Activated CD4-positive, alpha-beta T cell treated with anti-CD3 and anti-CD28 coated beads for 48 hours (primary cell): ENCODE measurements at regions not wholly inside any gene's neighbourhood (a gene's known extent, or its start where the extent isn't known, plus 50 kb on each side); places are given as distances from the start of the nearest gene placed in this dataset.
"Not testable (repeated sequence)": the region's sequence is repeated elsewhere in the genome, so short reads cannot be mapped to it uniquely, and the experiment has no call there.

ENCODE experiments used
- DNase-seq: peaks from one replicate; pipeline ENCODE4 v3.0.0-alpha.2; 2020

DNA sequence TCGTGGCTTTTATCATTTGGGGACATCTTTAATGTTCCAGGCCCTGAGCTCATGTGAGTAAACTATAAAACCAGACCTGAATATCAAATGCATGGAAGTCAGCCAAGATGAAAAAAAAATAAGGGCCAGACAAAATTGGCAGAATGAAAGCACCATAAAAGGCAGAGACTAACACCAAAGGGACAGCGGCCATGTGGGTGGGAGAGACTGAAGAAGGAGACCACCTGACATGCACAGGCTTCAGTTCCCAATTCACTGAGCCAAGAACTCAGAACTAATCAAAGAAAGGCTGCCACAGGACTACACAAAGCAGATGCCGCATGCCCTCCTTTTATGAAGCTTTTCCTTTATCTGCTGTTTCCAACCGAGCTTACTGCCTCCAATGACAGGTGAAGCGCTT, 267.1 kb downstream of the RAD51AP2 start:
- no peak for DNase-seq

DNA sequence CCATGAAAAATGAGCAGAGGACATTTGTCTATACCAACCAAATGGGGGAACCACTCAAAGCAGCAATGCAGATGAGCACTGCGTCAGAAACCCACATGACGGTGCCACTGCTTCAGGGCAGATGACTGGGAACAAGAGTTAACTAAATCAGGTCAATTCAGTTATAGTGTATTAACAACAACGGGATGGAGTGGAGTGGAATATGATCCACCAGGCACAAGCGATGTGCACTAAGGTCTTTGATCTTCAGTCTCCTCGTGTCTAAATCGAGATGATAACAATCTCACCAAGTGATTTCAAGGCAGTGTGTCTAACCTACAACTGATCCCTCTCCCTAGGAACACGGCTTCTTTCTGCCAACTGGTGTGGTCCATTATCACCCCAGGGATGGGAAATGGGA, 269.0 kb downstream of the RAD51AP2 start:
- DNase-seq: no peak

DNA sequence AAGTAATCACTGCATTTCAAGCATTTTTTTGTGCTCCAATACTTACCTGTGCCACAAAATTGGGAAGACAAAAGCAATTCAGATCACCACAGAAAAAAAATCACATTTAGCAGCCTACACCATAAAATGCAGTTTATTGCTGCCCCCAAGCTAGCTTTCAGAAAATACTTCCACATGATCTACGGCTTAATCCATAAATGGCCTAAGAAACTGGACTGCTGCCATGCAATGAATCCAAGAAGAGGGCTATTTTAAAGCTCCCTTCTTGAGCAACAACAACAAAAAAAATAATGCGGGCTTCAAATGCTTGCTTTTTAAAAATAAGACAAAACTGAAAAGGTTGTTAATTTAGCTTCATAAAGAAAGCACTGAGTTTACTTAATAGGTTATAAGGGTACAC, 272.3 kb downstream of the RAD51AP2 start:
- no peak for DNase-seq

DNA sequence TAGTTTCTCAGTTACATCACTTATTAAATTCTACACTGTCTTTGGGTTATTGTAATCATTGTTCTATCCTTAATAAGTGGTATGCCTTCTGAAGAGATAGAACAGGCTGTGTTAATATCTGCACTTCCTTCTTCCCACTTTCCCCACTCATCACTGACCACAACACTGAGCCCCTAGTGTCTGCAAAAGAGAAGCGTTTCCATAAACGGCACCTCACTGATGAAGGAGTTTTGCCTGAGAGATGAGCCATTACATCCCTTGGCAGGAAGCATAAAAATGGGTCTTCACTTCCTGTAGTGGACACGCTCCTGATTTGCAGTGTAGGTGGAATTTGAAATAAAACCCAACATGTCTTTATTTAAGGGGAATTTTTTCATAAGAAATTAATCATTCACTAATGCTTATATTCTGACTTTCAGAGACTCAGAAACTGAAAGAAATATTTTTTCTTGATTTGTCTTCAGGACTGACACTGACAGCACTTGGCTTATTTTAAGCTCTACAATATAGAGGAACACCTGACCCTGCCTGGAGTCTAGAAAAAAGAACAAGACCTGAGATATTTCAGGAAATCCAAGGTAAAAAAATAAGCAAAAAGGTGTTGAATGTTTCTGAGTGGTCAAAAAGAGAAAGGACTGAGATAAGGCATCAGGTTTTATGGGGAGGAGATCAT, 275.3 kb downstream of the RAD51AP2 start:
- DNase-seq: no peak

DNA sequence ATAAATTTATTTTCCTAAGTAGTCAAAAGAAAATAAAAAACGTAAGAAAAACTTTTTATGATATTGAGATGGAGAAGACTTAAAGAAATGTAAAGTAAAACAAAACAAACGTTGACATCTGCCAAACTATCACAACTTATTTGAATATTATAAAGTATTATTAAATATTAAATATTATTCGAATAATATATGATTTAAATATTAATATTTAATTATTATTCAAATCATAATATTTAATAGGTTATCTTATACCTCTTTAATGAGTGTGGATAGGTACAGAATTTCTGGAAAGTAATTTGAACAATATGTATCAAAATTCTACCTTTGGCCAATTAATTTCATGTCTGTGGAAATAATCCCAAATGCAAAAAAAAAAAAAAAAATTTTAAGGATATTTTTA, 278.7 kb downstream of the RAD51AP2 start:
- DNase-seq: no peak

DNA sequence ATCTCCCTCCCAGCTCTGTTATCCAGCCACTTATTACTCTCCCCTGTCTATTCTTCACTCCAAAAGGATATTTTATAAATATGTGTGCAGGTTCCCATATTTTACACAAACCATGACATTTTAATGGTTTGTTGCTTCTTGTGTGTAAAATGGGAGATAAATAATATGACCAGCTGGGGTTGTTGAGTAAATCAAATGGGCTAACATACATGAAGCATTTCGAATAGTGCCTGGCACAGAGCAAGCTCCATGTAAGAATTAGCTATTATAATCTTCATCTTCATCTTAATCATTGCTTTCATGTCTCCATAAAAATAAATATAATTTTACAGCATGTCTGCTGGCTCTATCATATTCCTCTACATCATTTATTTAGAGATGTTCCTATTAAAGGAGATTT, 283.1 kb downstream of the RAD51AP2 start:
- no peak for DNase-seq

DNA sequence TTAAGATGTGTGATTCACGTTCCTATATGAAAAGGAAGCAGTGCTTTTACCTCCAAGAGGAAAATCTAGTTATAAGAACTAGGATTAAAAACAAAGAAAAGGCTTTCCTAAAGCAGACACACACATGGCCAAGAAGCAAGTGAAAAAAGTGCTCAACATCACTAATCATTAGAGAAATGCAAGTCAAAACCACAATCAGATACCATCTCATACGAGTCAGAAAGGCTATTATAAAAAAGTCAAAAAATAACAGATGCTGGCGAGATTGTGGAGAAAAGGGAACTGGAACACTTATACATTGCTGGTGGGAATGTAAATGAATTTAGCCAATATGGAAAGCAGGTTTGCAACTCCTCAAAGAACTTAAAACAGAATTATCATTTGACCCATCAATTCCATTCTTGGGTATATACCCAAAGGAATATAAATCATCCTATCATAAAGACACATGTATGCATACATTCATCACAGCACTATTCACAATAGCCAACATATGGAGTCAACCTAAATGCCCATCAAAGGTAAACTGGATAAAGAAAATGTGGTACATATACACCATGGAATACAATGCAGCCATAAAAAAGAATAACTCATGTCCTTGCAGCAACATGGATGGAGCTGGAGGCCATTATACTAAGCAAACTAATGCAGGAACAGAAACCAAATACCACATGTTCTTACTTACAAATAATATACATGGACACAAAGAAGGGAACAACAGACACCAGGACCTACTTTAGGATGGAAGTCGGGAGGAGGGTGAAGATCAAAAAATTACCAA, 285.3 kb downstream of the RAD51AP2 start:
- DNase-seq: no peak

DNA sequence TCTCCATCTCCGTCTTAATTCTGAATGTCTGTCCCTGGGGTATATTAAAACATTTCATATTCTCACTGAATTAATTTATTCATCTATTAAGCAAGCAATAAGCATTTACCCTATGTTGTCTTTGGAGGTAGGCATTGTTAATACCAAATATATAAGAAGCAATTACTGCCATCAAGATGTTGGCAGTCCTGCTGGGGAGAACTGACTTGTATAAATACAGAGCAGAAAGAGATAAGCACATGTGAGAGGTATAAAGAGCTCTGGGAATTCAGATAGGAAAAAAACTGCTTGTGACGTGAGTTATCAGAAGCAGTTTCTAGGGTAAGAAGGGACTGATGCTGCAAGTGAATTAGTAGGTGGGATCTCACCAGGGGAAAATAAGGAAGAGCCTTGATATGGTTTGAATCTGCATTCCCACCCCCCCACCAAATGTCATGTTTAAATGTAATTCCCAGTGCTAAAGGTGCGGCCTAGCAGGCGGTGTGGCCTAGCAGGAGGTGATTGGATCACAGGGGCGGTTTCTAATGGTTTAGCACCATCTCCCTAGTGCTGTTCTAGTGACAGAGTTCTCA, 286.8 kb downstream of the RAD51AP2 start:
- no peak for DNase-seq

DNA sequence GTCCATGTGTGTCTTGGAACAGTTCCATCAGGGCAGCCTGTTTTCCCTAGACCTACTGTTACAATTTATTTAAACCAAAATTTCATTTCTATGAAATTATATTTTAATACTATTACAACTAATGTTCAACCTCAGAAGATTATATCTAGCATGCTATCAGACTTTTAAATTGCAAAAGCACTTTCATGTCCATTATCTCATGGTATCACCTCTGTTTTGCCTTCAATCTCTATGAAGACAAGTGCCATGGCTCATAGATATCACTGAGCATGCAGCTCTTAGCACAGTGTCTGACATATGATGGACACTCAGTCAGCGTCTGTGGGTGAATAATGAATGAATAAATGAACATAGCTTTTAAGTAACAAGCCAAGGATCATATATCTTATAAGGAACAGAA, 288.8 kb downstream of the RAD51AP2 start:
- no peak for DNase-seq

DNA sequence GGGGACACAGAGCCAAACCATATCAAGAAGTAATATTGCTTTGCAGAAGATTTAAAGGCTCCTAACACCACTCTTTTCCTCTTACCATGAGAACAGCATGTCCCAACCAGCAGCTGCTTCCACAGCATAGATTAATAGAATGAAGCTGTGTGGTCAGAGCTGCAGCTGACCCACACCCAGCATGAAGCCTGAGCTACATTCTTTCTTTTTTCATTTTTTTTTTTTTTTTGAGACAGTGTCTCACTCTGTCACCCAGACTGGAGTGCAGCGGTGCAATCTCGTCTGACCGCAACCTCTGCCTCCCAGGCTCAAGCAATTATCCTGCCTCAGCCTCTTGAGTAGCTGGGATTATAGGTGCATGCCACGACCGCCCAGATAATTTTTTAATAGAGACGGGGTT, 289.8 kb downstream of the RAD51AP2 start:
- no peak for DNase-seq

DNA sequence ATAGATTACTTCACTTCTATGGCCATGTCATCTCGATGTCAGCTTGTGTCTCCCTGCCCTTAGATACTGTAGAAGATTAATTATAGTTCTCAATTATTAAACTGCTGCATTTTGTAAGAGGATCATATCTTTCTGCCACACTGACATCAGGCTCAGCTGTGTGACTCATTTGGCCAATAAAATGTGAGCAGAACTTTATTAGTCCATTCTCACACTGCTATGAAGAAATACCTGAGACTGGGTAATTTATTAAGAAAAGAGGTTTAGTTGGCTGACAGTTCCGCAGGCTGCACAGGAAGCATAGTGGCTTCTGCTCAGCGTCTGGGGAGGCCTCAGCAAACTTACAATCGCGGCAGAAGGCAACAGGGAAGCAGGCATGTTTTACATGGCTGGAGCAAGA, 290.4 kb downstream of the RAD51AP2 start:
- no peak for DNase-seq

DNA sequence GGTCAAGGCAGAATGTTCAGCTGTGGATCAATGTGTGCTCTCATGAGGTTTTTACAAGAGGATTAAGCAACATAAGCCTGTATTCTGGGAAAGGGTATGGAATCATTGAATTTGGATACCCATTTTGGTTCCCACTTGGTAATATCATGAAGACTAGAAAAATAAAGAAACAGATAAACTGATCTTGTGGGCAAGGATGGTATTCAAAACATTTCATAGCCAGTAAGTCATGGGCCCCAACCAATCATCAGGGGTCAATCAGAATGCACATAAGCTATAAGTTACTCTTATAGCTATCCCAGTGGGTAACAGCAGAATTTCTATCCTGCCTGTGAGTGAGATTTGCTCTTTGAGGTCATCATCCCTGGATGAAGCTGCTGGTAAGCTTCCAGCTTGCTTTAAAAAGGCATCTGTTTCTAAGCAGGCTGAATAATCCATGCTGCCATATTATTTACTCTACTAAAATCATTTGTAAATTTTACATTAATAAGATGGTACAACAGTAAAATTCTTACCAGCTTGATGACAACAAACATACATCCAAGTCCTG, 291.2 kb downstream of the RAD51AP2 start:
- no peak for DNase-seq

DNA sequence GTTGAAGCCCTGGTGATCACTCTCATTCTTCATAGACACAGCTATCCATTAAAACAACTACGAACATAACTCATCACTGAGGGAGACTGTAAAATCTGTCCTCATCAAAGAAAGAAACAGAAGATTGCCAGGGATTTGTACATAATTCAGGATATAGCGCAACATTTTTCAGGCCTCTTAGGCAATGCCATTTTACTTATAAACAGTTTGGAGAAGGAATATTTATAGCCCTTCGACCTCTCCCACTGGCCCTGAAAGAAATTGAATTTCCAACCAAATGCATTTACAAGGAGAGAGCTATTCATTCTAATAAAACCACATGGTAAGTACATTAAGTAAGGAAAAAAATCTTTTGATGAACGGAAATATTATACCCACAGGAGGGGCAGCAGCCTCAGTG, 295.0 kb downstream of the RAD51AP2 start:
- DNase-seq: no peak

DNA sequence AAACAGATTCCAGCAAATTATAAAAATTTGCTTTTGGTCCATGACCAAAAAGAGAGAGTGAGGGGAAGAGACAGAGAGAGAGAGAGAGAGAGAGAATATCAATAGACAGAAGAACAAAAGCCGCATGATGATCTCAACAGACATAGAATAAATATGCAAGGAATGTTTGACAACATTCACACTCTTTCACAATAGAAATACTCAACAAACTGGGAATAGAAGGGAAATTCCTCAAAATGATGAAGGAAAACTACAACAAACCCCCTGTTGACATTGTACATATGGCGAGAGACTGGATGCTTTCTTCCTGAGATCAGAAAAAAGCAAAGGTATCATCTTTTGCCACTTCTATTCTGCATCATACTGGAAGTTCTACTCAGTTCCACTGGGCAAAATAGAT, 309.7 kb downstream of the RAD51AP2 start:
- DNase-seq: no peak

DNA sequence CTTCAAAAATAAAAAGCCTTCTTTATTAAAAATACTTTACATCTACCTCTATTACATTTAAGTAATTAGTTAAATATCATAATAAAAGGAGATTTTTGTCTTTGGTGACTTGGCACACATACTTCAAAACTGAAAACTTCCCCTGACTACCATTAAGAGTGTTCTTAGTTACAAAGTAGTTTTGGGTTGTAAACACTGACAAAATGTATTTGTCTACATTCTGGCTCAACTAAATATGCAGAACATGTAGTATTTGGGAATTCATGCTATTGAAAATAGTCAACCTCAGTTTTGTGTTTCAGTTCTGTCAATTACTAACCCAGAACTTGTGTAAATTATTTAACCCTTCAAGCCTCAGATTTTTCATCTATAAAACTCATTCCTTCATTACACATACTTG, 311.5 kb downstream of the RAD51AP2 start:
- no peak for DNase-seq

DNA sequence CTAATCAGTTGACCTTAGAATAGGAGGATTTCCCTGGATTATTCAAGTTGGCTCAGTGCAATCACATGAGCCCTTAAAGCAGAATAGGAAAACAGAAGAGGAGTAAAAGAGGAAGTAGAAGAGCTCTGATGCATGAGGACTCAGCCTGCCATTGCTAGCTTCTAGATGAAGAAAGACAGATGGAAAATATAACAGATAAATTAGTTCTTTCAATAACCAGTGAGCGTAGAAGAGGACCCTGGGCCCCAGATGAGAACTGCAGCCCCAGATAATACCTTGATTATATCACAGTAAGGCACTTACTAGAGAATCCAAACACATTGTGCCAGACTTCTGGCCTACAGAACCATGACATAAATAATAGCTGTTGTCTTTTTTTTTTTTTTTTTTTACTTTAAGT, 314.0 kb downstream of the RAD51AP2 start:
- not testable (repeated sequence) for DNase-seq

DNA sequence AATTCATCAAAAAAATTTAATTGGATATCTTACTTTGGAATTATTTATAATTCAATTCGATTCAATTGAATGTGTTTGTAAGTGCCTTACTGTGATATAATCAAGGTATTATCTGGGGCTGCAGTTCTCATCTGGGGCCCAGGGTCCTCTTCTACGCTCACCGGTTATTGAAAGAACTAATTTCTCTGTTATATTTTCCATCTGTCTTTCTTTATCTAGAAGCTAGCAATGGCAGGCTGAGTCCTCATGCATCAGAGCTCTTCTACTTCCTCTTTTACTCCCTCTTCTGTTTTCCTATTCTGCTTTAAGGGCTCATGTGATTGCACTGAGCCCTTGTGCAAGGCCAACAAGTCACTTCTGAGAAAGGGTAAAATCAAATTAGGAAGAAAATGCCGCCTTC, 315.6 kb downstream of the RAD51AP2 start:
- DNase-seq: not testable (repeated sequence)

DNA sequence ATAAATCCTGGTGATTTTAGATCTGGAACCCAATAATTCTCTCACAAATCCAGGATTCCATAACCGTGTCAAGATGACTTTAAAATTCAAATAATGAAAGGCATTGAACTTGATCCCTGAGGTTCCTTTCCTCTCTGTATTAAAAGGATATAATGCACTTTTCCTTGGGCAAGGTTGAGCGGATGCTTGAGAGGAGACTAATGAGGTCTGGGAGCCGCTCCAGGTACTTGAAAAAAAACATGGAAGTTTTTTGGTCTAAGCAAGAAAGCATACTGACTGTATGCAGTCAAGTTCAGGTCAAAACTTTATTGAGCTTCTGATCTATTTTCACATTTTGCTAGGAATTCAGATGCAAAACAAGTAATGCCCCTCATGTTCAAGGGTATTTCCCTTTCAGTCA, 318.5 kb downstream of the RAD51AP2 start:
- DNase-seq: no peak

DNA sequence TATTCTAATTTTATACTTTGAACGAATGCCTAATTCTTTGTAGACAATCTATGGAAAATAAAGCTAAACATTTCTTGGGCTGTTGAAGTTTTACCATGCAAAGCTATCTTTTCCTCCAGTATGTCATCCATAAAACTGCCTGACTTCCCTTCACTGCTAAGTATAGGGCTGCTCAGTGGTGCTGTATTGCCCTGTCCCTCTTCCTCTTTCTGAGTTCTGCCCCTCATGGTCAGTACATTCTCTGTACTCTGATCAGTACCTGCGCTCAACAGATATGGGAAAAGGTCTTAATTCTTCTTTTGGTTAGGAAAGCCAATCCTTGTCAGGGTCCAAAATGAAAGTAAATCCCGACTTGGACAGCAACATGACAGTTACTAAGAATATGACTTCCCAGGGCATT, 321.9 kb downstream of the RAD51AP2 start:
- no peak for DNase-seq

DNA sequence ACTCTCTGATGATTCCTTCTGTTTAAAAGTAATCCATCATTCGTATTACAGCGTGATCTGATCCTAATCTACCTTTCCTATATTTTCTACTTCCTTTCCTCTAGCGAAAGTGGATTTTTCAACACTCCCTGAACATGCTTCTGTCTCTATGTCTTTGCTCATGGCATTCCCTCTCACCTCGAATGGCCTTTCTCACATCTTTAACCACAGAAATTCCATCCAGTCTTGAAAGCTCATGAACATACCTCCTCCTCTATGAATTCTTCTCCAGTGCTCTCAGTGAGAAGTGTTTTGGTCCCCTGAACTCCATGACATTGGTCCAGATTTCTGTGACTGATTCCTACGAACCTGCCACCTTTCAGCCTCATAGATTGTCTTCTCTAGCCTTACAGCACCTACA, 323.2 kb downstream of the RAD51AP2 start:
- DNase-seq: no peak

DNA sequence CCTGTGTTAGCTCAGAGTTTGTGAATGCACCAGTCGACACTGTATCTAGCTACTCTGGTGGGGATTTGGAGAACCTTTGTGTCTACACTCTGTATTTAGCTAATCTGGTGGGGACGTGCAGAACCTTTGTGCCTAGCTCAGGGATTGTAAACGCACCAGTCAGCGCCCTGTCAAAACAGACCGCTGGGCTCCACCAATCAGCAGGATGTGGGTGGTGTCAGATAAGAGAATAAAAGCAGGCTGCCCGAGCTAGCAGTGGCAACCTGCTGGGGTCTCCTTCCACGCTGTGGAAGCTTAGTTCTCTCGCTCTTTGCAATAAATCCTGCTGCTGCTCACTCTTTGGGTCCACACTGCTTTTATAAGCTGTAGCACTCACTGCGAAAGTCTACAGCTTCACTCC, 324.2 kb downstream of the RAD51AP2 start:
- no peak for DNase-seq

DNA sequence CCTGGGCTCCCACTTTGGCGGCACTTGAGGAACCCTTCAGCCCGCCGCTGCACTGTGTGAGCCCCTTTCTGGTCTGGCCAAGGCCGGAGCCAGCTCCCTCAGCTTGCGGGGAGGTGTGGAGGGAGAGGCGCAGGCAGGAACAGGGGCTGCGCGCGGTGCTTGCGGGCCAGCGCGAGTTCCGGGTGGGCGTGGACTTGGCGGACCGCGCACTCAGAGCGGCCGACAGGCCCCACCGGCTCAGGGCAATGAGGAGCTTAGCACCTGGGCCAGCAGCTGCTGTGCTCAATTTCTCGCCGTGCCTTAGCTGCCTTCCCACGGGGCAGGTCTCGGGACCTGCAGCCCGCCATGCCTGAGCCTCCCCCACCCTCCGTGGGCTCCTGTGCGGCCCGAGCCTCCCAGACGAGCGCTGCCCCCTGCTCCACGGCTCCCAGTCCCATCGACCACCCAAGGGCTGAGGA, 324.8 kb downstream of the RAD51AP2 start:
- not testable (repeated sequence) for DNase-seq

DNA sequence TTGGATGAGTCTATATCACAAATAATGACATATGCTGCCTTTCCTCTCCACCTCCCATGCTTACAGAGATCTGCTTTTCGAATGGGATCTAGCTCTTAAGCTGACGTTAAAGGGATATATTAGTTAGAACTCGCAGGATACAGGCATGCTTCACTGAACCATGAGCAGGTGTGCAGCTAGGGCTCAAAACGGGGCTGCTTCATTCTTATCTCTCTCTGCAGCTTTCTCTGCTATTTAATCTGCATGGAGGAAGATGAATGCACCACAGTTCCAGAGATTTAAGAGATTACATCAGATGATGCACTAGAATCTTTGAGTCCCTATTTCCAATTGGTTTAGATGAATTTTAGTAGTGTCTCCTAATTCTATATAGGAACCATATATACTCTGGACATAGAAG, 327.0 kb downstream of the RAD51AP2 start:
- no peak for DNase-seq

DNA sequence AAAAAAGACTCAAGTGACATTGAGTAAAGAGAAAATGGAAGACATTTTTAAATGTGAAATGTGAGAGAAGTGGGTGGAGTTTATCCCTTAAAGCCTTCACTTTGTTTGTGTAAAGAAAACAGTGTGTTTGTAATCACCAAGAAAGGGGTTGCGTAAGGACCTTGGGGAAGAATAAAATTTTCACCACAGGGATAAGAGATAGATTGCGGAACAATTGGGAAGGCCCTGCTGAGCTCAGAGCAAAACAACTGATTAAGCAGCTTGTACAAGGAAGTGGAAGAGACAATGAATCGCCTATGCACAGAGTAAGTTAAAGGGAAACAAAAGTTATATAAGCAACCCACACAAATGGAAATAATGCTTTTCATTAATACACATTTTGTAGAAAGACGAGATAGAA, 327.7 kb downstream of the RAD51AP2 start:
- no peak for DNase-seq
